ENCODE measurements at regions not wholly inside any gene's neighbourhood (a gene's known extent, or its start where the extent isn't known, plus 50 kb on each side); places are given as distances from the start of the nearest gene placed in this dataset.

GRCh38 chr14:86404989-86405649, 875.2 kb downstream of the FLRT2 start:
- Histone ChIP-seq H2AFZ (no peak overlapping the region), H3K4me1 (ENCODE audit: insufficient read depth) (no peaks in the 10 kb centered on the region), H3K36me3 (replicated peaks; ENCODE audit: insufficient read depth, low read depth) (no peaks in the 10 kb centered on the region), H4K20me1 (ENCODE audit: insufficient read depth, poor library complexity, severe bottlenecking) (no peaks in the 10 kb centered on the region), H3K9me2 (replicated peaks; ENCODE audit: insufficient read depth) (no peaks in the 10 kb centered on the region), H3K79me2 (no peaks in the 10 kb centered on the region), H3K9me3 (ENCODE audit: low read depth) (no peaks in the 10 kb centered on the region), H3K27ac (no peak overlapping the region), H3K4me2 (no peak overlapping the region), H3K4me3 (no peak overlapping the region), H3K27me3 (no peaks in the 10 kb centered on the region)
- DNase-seq (ENCODE audit: low spot score): no peak
- WGBS (ENCODE audit: low lambda C conversion rate, missing lambda C conversion rate): 64% methylated on average over 3 of the region's 3 CpGs
- TF ChIP-seq EZH2 (IDR thresholded peaks at IDR 0.05; ENCODE audit: borderline replicate concordance) (no peak), CTCF (IDR thresholded peaks at IDR 0.05; ENCODE audit: poor library complexity) (no peak)

DNA sequence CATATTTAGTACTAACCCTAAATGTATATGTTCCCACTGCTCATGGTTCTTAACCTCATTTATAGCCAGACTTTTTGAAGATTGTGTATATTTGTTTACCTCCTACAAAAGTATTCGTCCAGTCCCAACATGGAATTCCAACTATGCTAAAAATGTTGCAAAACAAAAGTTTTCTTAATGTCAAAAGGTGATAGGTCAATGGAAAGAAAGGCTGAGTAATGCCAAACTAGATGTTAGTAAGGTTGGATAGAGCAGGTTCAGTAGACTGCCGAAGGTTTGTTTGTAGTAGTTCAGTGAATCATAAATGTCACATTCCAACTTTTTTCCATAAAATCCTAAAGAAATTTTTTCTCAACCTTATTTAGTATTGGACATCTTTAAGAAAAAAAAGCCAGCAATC, 874.5 kb downstream of the FLRT2 start:
- H3K27me3 ChIP-seq: no peaks in the 10 kb centered on the region
- no peak overlapping the region for H3K4me2 ChIP-seq
- no peaks in the 10 kb centered on the region for H3K4me1 ChIP-seq (ENCODE audit: insufficient read depth)
- no peaks in the 10 kb centered on the region for H3K9me2 ChIP-seq (replicated peaks; ENCODE audit: insufficient read depth)
- no peaks in the 10 kb centered on the region for H3K36me3 ChIP-seq (replicated peaks; ENCODE audit: insufficient read depth, low read depth)
- H3K9me3 ChIP-seq (ENCODE audit: low read depth): no peaks in the 10 kb centered on the region
- 63% methylated on average over 2 of the region's 2 CpGs for WGBS (ENCODE audit: low lambda C conversion rate, missing lambda C conversion rate)
- H3K79me2 ChIP-seq: no peaks in the 10 kb centered on the region
- no peak for TF ChIP-seq EZH2 (IDR thresholded peaks at IDR 0.05; ENCODE audit: borderline replicate concordance)
- TF ChIP-seq EZH2phosphoT487 (IDR thresholded peaks at IDR 0.05; ENCODE audit: low read depth, severe bottlenecking, unreplicated experiment): no peak
- TF ChIP-seq CTCF (IDR thresholded peaks at IDR 0.05; ENCODE audit: poor library complexity): no peak
- DNase-seq (ENCODE audit: low spot score): no peak
- H3K27ac ChIP-seq: no peak overlapping the region
- H4K20me1 ChIP-seq (ENCODE audit: insufficient read depth, poor library complexity, severe bottlenecking): no peaks in the 10 kb centered on the region
- no peak overlapping the region for H3K4me3 ChIP-seq
- no peak overlapping the region for H2AFZ ChIP-seq

- Histone ChIP-seq H4K20me1 (ENCODE audit: insufficient read depth, poor library complexity, severe bottlenecking) (no peaks in the 10 kb centered on the region), H3K36me3 (replicated peaks; ENCODE audit: insufficient read depth, low read depth) (no peaks in the 10 kb centered on the region), H3K4me3 (no peak overlapping the region), H3K4me2 (no peak overlapping the region), H3K4me1 (ENCODE audit: insufficient read depth) (no peaks in the 10 kb centered on the region), H3K27me3 (no peaks in the 10 kb centered on the region), H3K9me2 (replicated peaks; ENCODE audit: insufficient read depth) (no peaks in the 10 kb centered on the region), H3K27ac (no peak overlapping the region), H3K79me2 (no peaks in the 10 kb centered on the region), H2AFZ (no peak overlapping the region), H3K9me3 (ENCODE audit: low read depth) (no peaks in the 10 kb centered on the region)
- no peak for DNase-seq (ENCODE audit: low spot score)
- WGBS (ENCODE audit: low lambda C conversion rate, missing lambda C conversion rate): 85% methylated on average over 1 of the region's 1 CpG
- TF ChIP-seq EZH2phosphoT487 (IDR thresholded peaks at IDR 0.05; ENCODE audit: low read depth, severe bottlenecking, unreplicated experiment) (no peak), CTCF (IDR thresholded peaks at IDR 0.05; ENCODE audit: poor library complexity) (no peak), EZH2 (IDR thresholded peaks at IDR 0.05; ENCODE audit: borderline replicate concordance) (no peak)
Measured at GRCh38 chr14:86402545-86402944, 872.6 kb downstream of the FLRT2 start.

GRCh38 chr14:86391085-86391484, 861.1 kb downstream of the FLRT2 start:
- Histone ChIP-seq H3K27ac (no peak overlapping the region), H3K4me2 (no peak overlapping the region), H3K79me2 (no peaks in the 10 kb centered on the region), H3K4me3 (no peak overlapping the region), H3K36me3 (replicated peaks; ENCODE audit: insufficient read depth, low read depth) (no peaks in the 10 kb centered on the region), H3K27me3 (no peaks in the 10 kb centered on the region), H2AFZ (no peak overlapping the region), H3K4me1 (ENCODE audit: insufficient read depth) (no peaks in the 10 kb centered on the region), H3K9me3 (ENCODE audit: low read depth) (no peaks in the 10 kb centered on the region), H3K9me2 (replicated peaks; ENCODE audit: insufficient read depth) (no peaks in the 10 kb centered on the region), H4K20me1 (ENCODE audit: insufficient read depth, poor library complexity, severe bottlenecking) (no peaks in the 10 kb centered on the region)
- no peak for DNase-seq (ENCODE audit: low spot score)
- TF ChIP-seq CTCF (IDR thresholded peaks at IDR 0.05; ENCODE audit: poor library complexity) (no peak), EZH2 (IDR thresholded peaks at IDR 0.05; ENCODE audit: borderline replicate concordance) (no peak), EZH2phosphoT487 (IDR thresholded peaks at IDR 0.05; ENCODE audit: low read depth, severe bottlenecking, unreplicated experiment) (no peak)
- 98% methylated on average over 6 of the region's 6 CpGs for WGBS (ENCODE audit: low lambda C conversion rate, missing lambda C conversion rate)

All from hepatocyte (in vitro differentiated cells).